ENCODE measurements at regions not wholly inside any gene's neighbourhood (a gene's known extent, or its start where the extent isn't known, plus 50 kb on each side); places are given as distances from the start of the nearest gene placed in this dataset.
"Not testable (repeated sequence)": the region's sequence is repeated elsewhere in the genome, so short reads cannot be mapped to it uniquely, and the experiment has no call there.

DNA sequence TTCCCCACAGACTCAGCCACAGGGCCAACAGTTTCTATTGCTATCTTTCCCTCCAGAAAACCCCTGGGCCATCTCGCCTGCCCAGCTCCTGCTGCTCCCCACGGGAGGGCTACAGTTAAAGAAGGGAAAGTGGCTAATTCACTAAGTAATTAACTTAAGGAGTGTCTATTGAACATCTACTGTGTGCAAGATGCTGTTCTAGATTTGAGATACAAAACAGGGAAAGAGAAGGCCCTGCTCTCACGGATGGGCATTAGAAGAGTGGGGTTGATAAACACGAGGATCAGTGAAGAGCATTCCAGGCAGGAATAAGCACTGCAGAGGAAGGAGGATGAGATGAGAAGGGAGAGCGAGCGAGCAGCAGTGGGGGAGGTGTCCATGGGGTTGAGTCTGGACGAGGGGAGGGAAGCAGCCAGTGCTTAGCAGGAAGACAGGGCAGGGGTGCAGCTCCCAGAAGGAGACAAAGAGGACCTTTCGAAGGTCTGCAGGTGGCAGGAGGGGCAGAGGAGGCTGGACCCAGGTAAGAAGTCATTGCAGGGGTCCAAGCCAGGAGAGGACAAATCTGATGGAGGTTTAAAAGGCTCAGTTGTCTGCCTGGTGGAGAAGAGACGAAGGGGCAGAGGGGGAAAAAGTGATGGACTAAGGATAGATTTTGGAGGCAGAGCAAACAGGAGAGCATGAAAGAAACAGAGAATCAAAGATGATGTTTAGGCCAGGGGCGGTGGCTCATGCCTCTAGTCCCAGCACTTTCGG is 64.7 kb downstream of the KLF15 start:
- ATAC-seq, result no peak
- no peaks in the 10 kb centered on the region for H3K9me3 Mint-ChIP-seq
- no peak overlapping the region for H3K27ac Mint-ChIP-seq

GRCh38 chr3:126291537-126291936 is 65.7 kb downstream of the KLF15 start:
- no peaks in the 10 kb centered on the region for H3K9me3 Mint-ChIP-seq
- no peak overlapping the region for H3K27ac Mint-ChIP-seq
- peaks cover 0 to 6% of the 10 kb centered on the region in 2 donors for H3K36me3 Mint-ChIP-seq
- ATAC-seq (no peak), DNase-seq (ENCODE audit: low spot score in 2 of 2) (peak in 1 of 2 donors; percentile 14)

More for the DNA sequence above, 64.7 kb downstream of the KLF15 start:
- peak in 1 of 2 donors; percentile 28 for DNase-seq (ENCODE audit: low spot score in 2 of 2)
- peaks cover 0 to 6% of the 10 kb centered on the region in 2 donors for H3K36me3 Mint-ChIP-seq

DNA sequence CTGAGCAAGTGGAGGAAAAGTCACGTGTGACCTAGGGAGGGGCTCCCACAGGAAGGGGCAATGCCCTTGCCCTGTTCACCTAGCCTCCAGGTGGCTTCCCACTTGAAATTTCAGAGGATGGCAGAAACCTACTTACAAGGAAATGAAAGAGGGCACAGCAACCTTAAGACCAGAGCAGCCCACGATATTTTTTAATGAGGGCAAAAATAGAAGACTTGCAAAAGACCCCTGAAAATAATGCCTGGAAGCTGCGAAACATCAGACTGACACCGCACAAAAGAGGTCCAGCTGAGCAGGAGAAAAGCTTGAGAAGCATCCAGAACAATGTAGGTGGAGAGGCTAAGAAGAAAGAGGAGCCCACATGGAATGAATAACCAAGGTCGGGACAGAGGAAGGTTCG is 66.1 kb downstream of the KLF15 start:
- no peak for ATAC-seq
- no peaks in the 10 kb centered on the region for H3K9me3 Mint-ChIP-seq
- peaks cover 0 to 6% of the 10 kb centered on the region in 2 donors for H3K36me3 Mint-ChIP-seq
- no peak overlapping the region for H3K27ac Mint-ChIP-seq
- peak in 1 of 2 donors; percentile 2 for DNase-seq (ENCODE audit: low spot score in 2 of 2)

DNA sequence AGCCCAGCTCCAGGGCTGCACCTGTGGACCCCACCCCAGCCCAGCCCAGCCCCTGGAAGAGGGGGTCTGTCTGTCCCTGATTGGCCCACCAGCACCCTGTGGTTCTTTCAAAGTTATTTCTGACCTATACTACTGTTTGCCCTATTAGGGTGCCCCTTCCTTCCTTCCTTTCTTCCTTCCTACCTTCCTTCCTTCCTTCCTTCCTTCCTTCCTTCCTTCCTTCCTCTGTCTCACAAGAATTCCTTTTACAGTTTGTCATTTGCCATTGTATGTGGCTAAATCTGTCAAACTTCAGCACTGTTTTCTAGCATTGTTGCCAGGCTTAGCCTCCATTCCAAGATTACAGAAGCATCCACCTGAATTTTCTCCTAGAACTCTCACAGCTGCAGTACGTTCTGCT is 66.9 kb downstream of the KLF15 start:
- ATAC-seq (no peak), DNase-seq (ENCODE audit: low spot score in 2 of 2) (no peak)
- Mint-ChIP-seq H3K27ac (no peak overlapping the region), H3K9me3 (no peaks in the 10 kb centered on the region), H3K36me3 (peaks cover 0 to 6% of the 10 kb centered on the region in 2 donors)

GRCh38 chr3:126289096-126289495 is 68.1 kb downstream of the KLF15 start:
- peaks cover 0 to 6% of the 10 kb centered on the region in 2 donors for H3K36me3 Mint-ChIP-seq
- no peak overlapping the region for H3K27ac Mint-ChIP-seq

DNA sequence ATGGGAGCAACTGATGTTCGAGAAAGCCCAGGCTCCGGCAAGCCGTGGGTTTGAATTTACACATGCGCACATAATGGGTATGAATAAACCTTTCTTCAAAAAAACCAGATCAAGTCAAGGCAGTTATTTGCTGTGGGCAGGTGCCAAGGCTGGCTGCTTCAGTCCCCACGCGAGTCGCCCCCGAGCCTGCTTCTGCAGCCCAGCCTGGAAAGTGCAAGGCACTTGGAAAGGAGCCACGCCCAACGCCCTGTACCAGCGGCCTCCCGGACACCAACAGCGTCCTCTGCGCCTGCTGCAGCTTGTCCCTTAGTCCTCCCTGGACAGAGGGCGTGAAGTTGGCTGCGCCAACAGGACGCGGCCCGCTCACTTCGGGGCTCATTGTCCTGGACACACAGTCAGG is 68.9 kb downstream of the KLF15 start:
- Mint-ChIP-seq H3K36me3 (peaks cover 0 to 6% of the 10 kb centered on the region in 2 donors), H3K27ac (no peak overlapping the region), H3K9me3 (no peaks in the 10 kb centered on the region)
- ATAC-seq (no peak), DNase-seq (ENCODE audit: low spot score in 2 of 2) (no peak)

More at GRCh38 chr3:126289096-126289495, 68.1 kb downstream of the KLF15 start:
- DNase-seq (ENCODE audit: low spot score in 2 of 2), result no peak
- no peaks in the 10 kb centered on the region for H3K9me3 Mint-ChIP-seq
- ATAC-seq, result no peak

GRCh38 chr3:126287536-126288241 is 69.5 kb downstream of the KLF15 start:
- Mint-ChIP-seq H3K9me3 (no peaks in the 10 kb centered on the region), H3K27ac (no peak overlapping the region), H3K36me3 (peaks cover 0 to 6% of the 10 kb centered on the region in 2 donors)
- DNase-seq (ENCODE audit: low spot score in 2 of 2), result no peak
- ATAC-seq, result no peak

DNA sequence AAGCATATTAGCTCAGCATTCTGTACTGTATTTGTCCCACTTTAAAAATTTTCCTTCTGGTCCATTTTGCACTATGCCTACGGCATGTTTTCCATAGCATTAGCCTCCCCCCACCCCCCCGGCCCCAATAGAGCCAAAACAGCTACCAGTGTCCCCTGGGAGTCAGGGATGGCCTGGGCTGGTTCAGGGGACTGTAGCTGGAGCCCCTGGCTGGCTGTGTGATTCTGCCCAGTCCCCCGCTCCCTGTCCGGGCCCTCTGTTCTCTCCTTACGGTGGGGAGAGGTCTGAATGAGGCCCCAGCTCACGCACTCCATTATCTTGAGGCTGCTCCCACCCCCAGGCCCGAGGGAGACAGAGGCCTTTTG is 70.1 kb downstream of the KLF15 start:
- no peak overlapping the region for H3K27ac Mint-ChIP-seq

DNA sequence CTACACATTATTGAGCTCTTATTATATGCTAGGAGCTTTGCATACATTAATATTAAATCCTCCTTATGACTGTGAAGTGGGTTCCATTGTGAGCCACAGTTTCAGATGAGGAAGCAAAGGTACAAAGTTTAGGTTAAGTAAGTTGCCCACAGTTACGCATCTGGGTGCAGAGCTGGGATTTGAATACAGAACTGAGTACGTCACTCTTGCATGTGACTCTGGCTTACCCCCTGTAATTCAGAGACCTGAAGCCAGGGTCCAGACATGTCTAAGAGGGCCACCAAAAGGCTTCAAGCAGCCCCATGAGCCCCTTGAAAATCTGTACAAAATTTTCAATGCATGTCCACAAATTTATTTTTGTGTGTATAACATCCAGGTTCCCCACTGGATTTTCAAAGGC is 71.8 kb downstream of the KLF15 start:
- DNase-seq (ENCODE audit: low spot score in 2 of 2) (no peak), ATAC-seq (no peak)
- no peaks in the 10 kb centered on the region for H3K9me3 Mint-ChIP-seq
- no peak overlapping the region for H3K27ac Mint-ChIP-seq
- peaks cover 0 to 6% of the 10 kb centered on the region in 2 donors for H3K36me3 Mint-ChIP-seq

More for the DNA sequence above, 70.1 kb downstream of the KLF15 start:
- Mint-ChIP-seq H3K36me3 (peaks cover 0 to 6% of the 10 kb centered on the region in 2 donors), H3K9me3 (no peaks in the 10 kb centered on the region)
- DNase-seq (ENCODE audit: low spot score in 2 of 2) (no peak), ATAC-seq (no peak)

DNA sequence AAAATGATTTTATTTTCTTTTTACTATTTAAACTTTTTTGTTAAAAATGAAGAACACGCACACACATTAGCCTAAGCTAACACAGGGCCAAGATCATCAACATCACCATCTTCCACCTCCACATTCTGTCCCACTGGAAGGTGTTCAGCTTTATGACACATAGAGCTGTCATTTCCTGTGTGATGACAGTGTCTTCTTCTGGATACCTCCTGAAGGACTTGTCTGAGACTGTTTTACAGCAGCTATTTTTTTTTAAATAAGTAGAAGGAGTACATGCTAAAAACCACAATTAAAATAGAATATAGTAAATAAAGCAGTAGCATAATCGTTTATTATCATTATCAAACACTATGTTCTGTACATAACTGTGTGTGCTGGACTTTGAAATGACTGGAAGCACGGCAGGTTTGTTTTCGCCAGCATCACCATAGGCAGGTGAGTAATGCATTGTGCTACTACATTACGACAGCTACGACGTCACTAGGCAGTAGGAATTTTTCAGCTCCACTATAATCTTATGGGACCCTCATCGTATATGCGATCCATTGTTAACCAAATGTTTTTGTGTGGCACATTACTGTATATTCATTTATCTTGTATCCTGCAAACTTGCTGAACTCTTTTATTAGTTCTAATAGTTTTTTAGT is 72.8 kb downstream of the KLF15 start:
- ATAC-seq (peak; percentile 68 to 77), DNase-seq (ENCODE audit: low spot score in 2 of 2) (no peak)
- Mint-ChIP-seq H3K36me3 (peaks cover 0 to 6% of the 10 kb centered on the region in 2 donors), H3K9me3 (no peaks in the 10 kb centered on the region), H3K27ac (no peak overlapping the region)

- H3K27ac Mint-ChIP-seq, H3K9me3 Mint-ChIP-seq: not testable (repeated sequence)
Observed at GRCh38 chr3:126283651-126284050, 73.6 kb downstream of the KLF15 start.

GRCh38 chr3:126279853-126280252 is 77.4 kb downstream of the KLF15 start:
- H3K36me3 Mint-ChIP-seq, result no peaks in the 10 kb centered on the region

More at GRCh38 chr3:126283651-126284050, 73.6 kb downstream of the KLF15 start:
- not testable (repeated sequence) for ATAC-seq; H3K36me3 Mint-ChIP-seq; DNase-seq (ENCODE audit: low spot score in 2 of 2)

DNA sequence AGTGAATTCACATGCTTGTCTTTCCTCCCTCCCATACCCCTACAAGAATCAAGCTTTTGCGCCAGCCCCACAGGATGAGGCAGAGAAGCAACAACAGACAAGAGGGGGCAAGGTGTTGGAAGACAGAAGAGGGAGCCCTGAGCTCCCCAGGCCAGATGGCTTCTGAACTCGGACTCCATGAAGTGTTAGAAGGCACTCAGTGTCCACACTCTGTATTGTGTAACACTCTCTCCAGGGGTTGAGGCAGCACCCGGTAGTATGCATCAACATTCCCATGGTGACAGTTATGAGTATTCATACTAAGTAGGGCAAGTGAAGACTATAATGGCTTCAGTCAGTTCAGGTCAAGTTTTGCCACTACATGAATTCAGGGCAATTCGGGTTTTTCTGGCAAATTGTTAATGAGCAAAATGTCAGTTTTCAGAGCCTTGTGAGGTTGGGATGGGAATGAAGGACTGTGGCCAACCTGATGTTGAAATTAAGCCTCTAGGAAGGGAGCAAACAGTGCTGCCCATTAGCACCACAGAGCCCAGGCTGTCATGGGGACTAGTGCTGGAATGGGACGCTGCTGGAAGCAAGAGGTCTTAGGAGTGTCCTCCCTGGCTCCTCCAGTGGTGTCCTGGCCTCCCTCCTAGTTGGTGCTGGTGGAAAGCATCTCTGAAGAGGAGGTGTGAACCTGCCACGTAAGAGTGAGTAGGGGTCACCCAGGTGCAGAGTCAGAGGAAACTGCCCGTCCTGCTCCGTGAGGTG is 79.4 kb downstream of the KLF15 start:
- DNase-seq (ENCODE audit: low spot score in 2 of 2) (no peak), ATAC-seq (no peak)
- no peaks in the 10 kb centered on the region for H3K36me3 Mint-ChIP-seq
- H3K9me3 Mint-ChIP-seq, result no peaks in the 10 kb centered on the region
- H3K27ac Mint-ChIP-seq, result no peak overlapping the region

More at GRCh38 chr3:126279853-126280252, 77.4 kb downstream of the KLF15 start:
- DNase-seq (ENCODE audit: low spot score in 2 of 2) (no peak), ATAC-seq (no peak)
- H3K9me3 Mint-ChIP-seq, result no peaks in the 10 kb centered on the region
- no peak overlapping the region for H3K27ac Mint-ChIP-seq

- Mint-ChIP-seq H3K27ac (no peak overlapping the region), H3K9me3 (no peaks in the 10 kb centered on the region), H3K36me3 (no peaks in the 10 kb centered on the region)
- ATAC-seq, result no peak
- DNase-seq (ENCODE audit: low spot score in 2 of 2), result no peak
Observed at GRCh38 chr3:126275620-126275904, 81.6 kb downstream of the KLF15 start.

GRCh38 chr3:126274735-126275619 is 82.2 kb downstream of the KLF15 start:
- H3K27ac Mint-ChIP-seq, result no peak overlapping the region
- no peaks in the 10 kb centered on the region for H3K9me3 Mint-ChIP-seq
- no peak for DNase-seq (ENCODE audit: low spot score in 2 of 2)
- ATAC-seq, result no peak
- no peaks in the 10 kb centered on the region for H3K36me3 Mint-ChIP-seq
